ENCODE measurements at regions not wholly inside any gene's neighbourhood (a gene's known extent, or its start where the extent isn't known, plus 50 kb on each side); places are given as distances from the start of the nearest gene placed in this dataset.

GRCh38 chr2:200252265-200253067 is 54.0 kb upstream of the SPATS2L start:
- no peak for TF ChIP-seq CTCF (IDR thresholded peaks at IDR 0.05 in 8 of 11, conservative IDR thresholded peaks at IDR 0.05 in 3 of 11)
- no peak for TF ChIP-seq POLR2A (IDR thresholded peaks at IDR 0.05)
- no peak for TF ChIP-seq POLR2AphosphoS5 (IDR thresholded peaks at IDR 0.05)

All from spleen (tissue), 7 donors.